A549 (cell line): ENCODE measurements at regions not wholly inside any gene's neighbourhood (a gene's known extent, or its start where the extent isn't known, plus 50 kb on each side); places are given as distances from the start of the nearest gene placed in this dataset.

ENCODE experiments used
- ATAC-seq, 2 experiments: fragments of 200-7000 bp in 1 of 2; fragments of >200 bp in 1 of 2; cut with Nextera tagmentation in 1 of 2; cut with Tn5 transposase in 1 of 2; 3 replicates each; pipeline versions ENCODE4 v1.8.0 to v1.9.1; 2018 to 2020; ENCODE audit warnings: mild to moderate bottlenecking in 1 of 2, moderate library complexity in 1 of 2
- CTCF ChIA-PET: fragments of 300-600 bp; sonication (Branson Sonifier 250); formaldehyde crosslinking; extraction: SDS; loops from one replicate; lab custom pipeline; 2021; ENCODE audit warnings: antibody characterized with exemption, inconsistent platforms; lab: Yijun Ruan, JAX
- POLR2A ChIA-PET: fragments of 350-600 bp; formaldehyde crosslinking; extraction: SDS; loops from one replicate; lab custom pipeline; 2021; ENCODE audit warnings: antibody characterized with exemption, inconsistent platforms; lab: Yijun Ruan, JAX
- DNase-seq, 2 experiments: peaks; one replicate each; pipeline versions ENCODE4 v3.0.0 to v3.0.0-alpha.2; 2011 to 2016; ENCODE audit warnings: low read depth in 1 of 2, low spot score in 1 of 2
- FAIRE-seq: peaks from 2 replicates; lab custom pipeline; 2011; peaks lifted over from hg19 to GRCh38; lab: Jason Lieb, UNC
- H3K27ac ChIP-seq, 2 experiments: fragments of >200 bp; sonication (Bioruptor Twin); formaldehyde crosslinking; 3 replicates each; pipeline ENCODE4 v1.5.1; 2016 to 2017
- H3K4me1 ChIP-seq: fragments of >200 bp; sonication (Bioruptor Twin); formaldehyde crosslinking; 3 replicates; pipeline ENCODE4 v1.6.1; 2016
- H3K4me2 ChIP-seq: fragments of >200 bp; sonication (Bioruptor Twin); formaldehyde crosslinking; 3 replicates; pipeline ENCODE4 v1.6.1; 2016
- H3K4me3 ChIP-seq: fragments of >200 bp; sonication (Bioruptor Twin); formaldehyde crosslinking; 3 replicates; pipeline ENCODE4 v1.5.1; 2016
- H3K9me3 ChIP-seq: fragments of >200 bp; sonication (Bioruptor Twin); formaldehyde crosslinking; 3 replicates; pipeline ENCODE4 v1.6.1; 2016
- BHLHE40 ChIP-seq: IDR thresholded peaks from 2 replicates; pipeline ENCODE4 v1.6.1; 2012; ENCODE audit warnings: low read depth, low read length, inconsistent platforms
- CEBPB ChIP-seq, 2 experiments: fragments of >200 bp in 1 of 2; sonication (Bioruptor Twin) in 1 of 2; formaldehyde crosslinking in 1 of 2; IDR thresholded peaks; 2 replicates each; pipeline ENCODE4 v1.6.1; 2012 to 2016
- CHD2 ChIP-seq: fragments of 150-350 bp; IDR thresholded peaks from 2 replicates; pipeline ENCODE4 v1.6.1; 2014; ENCODE audit warnings: low read length; ENCODE audit not compliant: partially characterized antibody
- CHD4 ChIP-seq: fragments of 200-600 bp; sonication (generic); IDR thresholded peaks from 2 replicates; pipeline ENCODE4 v1.6.1; 2016; ENCODE audit warnings: antibody characterized with exemption, mild to moderate bottlenecking, borderline replicate concordance
- E2F6 ChIP-seq: IDR thresholded peaks from 2 replicates; pipeline ENCODE4 v1.6.1; 2012; ENCODE audit warnings: low read depth, borderline replicate concordance
- EP300 ChIP-seq, 2 experiments: fragments of >200 bp; sonication (Bioruptor Twin); formaldehyde crosslinking; IDR thresholded peaks; 2 replicates in 1 of 2; 3 replicates in 1 of 2; pipeline ENCODE4 v1.6.1; 2016 to 2017
- FOSL2 ChIP-seq, 2 experiments: fragments of 450-650 bp in 1 of 2; fragments of >200 bp in 1 of 2; sonication (Bioruptor Twin) in 1 of 2; formaldehyde crosslinking; IDR thresholded peaks; 2 replicates each; pipeline versions ENCODE4 v1.5.0 to v1.6.1; 2016 to 2020; ENCODE audit warnings: mild to moderate bottlenecking in 1 of 2, moderate library complexity in 1 of 2
- GATA3 ChIP-seq: IDR thresholded peaks from 2 replicates; pipeline ENCODE4 v1.6.1; 2012; ENCODE audit warnings: borderline replicate concordance
- HEYL ChIP-seq: fragments of 250-450 bp; sonication (Bioruptor Pico); IDR thresholded peaks from 2 replicates; pipeline ENCODE4 v1.8.0; 2021; ENCODE audit warnings: mild to moderate bottlenecking, moderate library complexity
- HOXA7 ChIP-seq: fragments of 250-450 bp; sonication (Bioruptor Pico); IDR thresholded peaks from 2 replicates; pipeline ENCODE4 v1.5.0; 2020; ENCODE audit warnings: mild to moderate bottlenecking, moderate library complexity
- HOXB13 ChIP-seq: fragments of 250-450 bp; sonication (Bioruptor Pico); IDR thresholded peaks from 2 replicates; pipeline ENCODE4 v1.5.0; 2020; ENCODE audit warnings: low read depth, mild to moderate bottlenecking, moderate library complexity
- JUN ChIP-seq, 2 experiments: fragments of >200 bp; sonication (Bioruptor Twin); formaldehyde crosslinking; IDR thresholded peaks; 2 replicates in 1 of 2; 3 replicates in 1 of 2; pipeline ENCODE4 v1.6.1; 2016 to 2017
- JUNB ChIP-seq: fragments of >200 bp; sonication (Bioruptor Twin); formaldehyde crosslinking; IDR thresholded peaks from 2 replicates; pipeline ENCODE4 v1.6.1; 2016
- KDM1A ChIP-seq: fragments of 200-600 bp; sonication (generic); IDR thresholded peaks from 2 replicates; pipeline ENCODE4 v1.6.1; 2016; ENCODE audit warnings: low read depth, mild to moderate bottlenecking
- MAFK ChIP-seq: fragments of 450-650 bp; IDR thresholded peaks from 2 replicates; pipeline ENCODE4 v1.6.1; 2014; ENCODE audit not compliant: partially characterized antibody
- NFE2L2 ChIP-seq: fragments of 150-350 bp; conservative IDR thresholded peaks from 2 replicates; pipeline ENCODE4 v1.6.1; 2014; ENCODE audit warnings: low read length
- NPAS2 ChIP-seq: fragments of 250-450 bp; sonication (Bioruptor Pico); IDR thresholded peaks from 2 replicates; pipeline ENCODE4 v1.8.0; 2022; ENCODE audit warnings: mild to moderate bottlenecking, moderate library complexity, borderline replicate concordance
- PHF8 ChIP-seq: fragments of 200-600 bp; sonication (generic); IDR thresholded peaks from 2 replicates; pipeline ENCODE4 v1.6.1; 2016; ENCODE audit warnings: low read depth, mild to moderate bottlenecking, antibody characterized with exemption, moderate library complexity, borderline replicate concordance
- RAD21 ChIP-seq, 2 experiments: fragments of >200 bp in 1 of 2; sonication (Bioruptor Twin) in 1 of 2; formaldehyde crosslinking in 1 of 2; IDR thresholded peaks in 1 of 2; conservative IDR thresholded peaks in 1 of 2; 2 replicates in 1 of 2; 3 replicates in 1 of 2; pipeline ENCODE4 v1.6.1; 2012 to 2018; ENCODE audit warnings: inconsistent platforms in 1 of 2
- RFX5 ChIP-seq: fragments of 450-650 bp; IDR thresholded peaks from 2 replicates; pipeline ENCODE4 v1.7.1; 2014; ENCODE audit warnings: antibody characterized with exemption, mild to moderate bottlenecking, moderate library complexity
- RNF2 ChIP-seq: fragments of 200-600 bp; sonication (generic); IDR thresholded peaks from 2 replicates; pipeline ENCODE4 v1.6.1; 2016; ENCODE audit warnings: low read depth, mild to moderate bottlenecking, antibody characterized with exemption, moderate library complexity, borderline replicate concordance
- SMC3 ChIP-seq: fragments of >200 bp; sonication (Bioruptor Twin); formaldehyde crosslinking; IDR thresholded peaks from 3 replicates; pipeline ENCODE4 v1.6.1; 2018; ENCODE audit warnings: inconsistent platforms
- TFCP2L1 ChIP-seq: fragments of 250-450 bp; sonication (Bioruptor Pico); IDR thresholded peaks from 2 replicates; pipeline ENCODE4 v1.5.0; 2021; ENCODE audit warnings: mild to moderate bottlenecking
- TP53 ChIP-seq: fragments of 250-450 bp; sonication (Bioruptor Pico); IDR thresholded peaks from 2 replicates; pipeline ENCODE4 v1.5.0; 2021; ENCODE audit warnings: mild to moderate bottlenecking, moderate library complexity
- ZFP36 ChIP-seq: fragments of 450-650 bp; IDR thresholded peaks from 2 replicates; pipeline ENCODE4 v1.6.1; 2014; ENCODE audit warnings: borderline replicate concordance; ENCODE audit not compliant: partially characterized antibody
- ZNF302 ChIP-seq: fragments of 250-450 bp; sonication (Bioruptor Pico); IDR thresholded peaks from 2 replicates; pipeline ENCODE4 v1.9.0; 2021; ENCODE audit warnings: inconsistent platforms, mild to moderate bottlenecking, moderate library complexity
- ZSCAN20 ChIP-seq: fragments of 250-450 bp; sonication (Bioruptor Pico); IDR thresholded peaks from 2 replicates; pipeline ENCODE4 v1.8.0; 2022; ENCODE audit warnings: mild to moderate bottlenecking, moderate library complexity
- WGBS: methylation state at CpG from one replicate; pipeline ENCODE4 v1.1.6; 2017; ENCODE audit errors: missing lambda C conversion rate; 5-methylcytosine and 5-hydroxymethylcytosine counted together
- TF ChIP-seq, protein P1 (sequence below): fragments of >200 bp; sonication (Bioruptor Twin); formaldehyde crosslinking; IDR thresholded peaks from 3 replicates; pipeline ENCODE4 v1.5.1; 2016
- TF ChIP-seq, protein P2 (sequence below): fragments of 150-350 bp; IDR thresholded peaks from 2 replicates; pipeline ENCODE4 v1.6.1; 2014; ENCODE audit warnings: low read depth, mild to moderate bottlenecking, low read length
- TF ChIP-seq, protein P3 (sequence below): fragments of 250-450 bp; sonication (Bioruptor Pico); IDR thresholded peaks from 2 replicates; pipeline ENCODE4 v1.5.0; 2020; ENCODE audit warnings: low read depth, mild to moderate bottlenecking, moderate library complexity

GRCh38 chr6:141403827-141404226 is 728.9 kb upstream of the GJE1 start (continued):
- TF ChIP-seq FOSL2 (IDR thresholded peaks at IDR 0.05) (no peak), FOSL2 (CRISPR knock-in tag; IDR thresholded peaks at IDR 0.05) (no peak), E2F6 (no peak), HOXA7 (CRISPR knock-in tag) (no peak), CHD2 (no peak), NFE2L2 (no peak)

DNA sequence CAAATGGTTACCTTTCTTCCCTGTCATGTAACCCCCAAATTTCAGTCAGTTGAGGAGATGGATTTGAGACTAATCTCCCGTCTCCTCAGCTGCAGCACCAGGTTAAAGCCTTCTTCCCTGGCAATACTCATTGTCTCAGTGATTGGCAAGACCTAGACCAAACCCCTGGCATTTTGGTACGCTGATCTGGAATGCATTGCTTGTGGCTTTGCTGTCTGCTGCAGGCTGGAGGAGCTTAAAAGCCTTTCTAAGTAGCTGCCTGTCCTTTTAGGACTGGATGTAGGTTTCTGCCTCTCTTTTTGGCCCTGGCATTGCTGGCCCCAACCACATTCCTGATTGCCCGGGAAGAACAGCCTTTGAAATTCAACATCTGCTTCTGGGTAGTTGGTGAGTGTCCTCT is 729.6 kb upstream of the GJE1 start:
- Histone ChIP-seq H3K4me3 (no peak overlapping the region), H3K9me3 (no peaks in the 10 kb centered on the region), H3K4me2 (no peak overlapping the region), H3K27ac (no peak overlapping the region), H3K4me1 (no peaks in the 10 kb centered on the region)
- ChIA-PET POLR2A (no interaction called here), CTCF (no interaction called here)
- DNase-seq (no peak), ATAC-seq (no peak), FAIRE-seq (no peak)
- 66% methylated on average over 2 of the region's 3 CpGs for WGBS
- TF ChIP-seq BHLHE40, result no peak
- TF ChIP-seq JUNB, result no peak
- no peak for TF ChIP-seq CHD4

- no peak for TF ChIP-seq ZSCAN20
- no peak for TF ChIP-seq MAFK
- TF ChIP-seq HEYL (CRISPR knock-in tag), result no peak
- TF ChIP-seq JUNB, result no peak
- TF ChIP-seq, protein P1, sequence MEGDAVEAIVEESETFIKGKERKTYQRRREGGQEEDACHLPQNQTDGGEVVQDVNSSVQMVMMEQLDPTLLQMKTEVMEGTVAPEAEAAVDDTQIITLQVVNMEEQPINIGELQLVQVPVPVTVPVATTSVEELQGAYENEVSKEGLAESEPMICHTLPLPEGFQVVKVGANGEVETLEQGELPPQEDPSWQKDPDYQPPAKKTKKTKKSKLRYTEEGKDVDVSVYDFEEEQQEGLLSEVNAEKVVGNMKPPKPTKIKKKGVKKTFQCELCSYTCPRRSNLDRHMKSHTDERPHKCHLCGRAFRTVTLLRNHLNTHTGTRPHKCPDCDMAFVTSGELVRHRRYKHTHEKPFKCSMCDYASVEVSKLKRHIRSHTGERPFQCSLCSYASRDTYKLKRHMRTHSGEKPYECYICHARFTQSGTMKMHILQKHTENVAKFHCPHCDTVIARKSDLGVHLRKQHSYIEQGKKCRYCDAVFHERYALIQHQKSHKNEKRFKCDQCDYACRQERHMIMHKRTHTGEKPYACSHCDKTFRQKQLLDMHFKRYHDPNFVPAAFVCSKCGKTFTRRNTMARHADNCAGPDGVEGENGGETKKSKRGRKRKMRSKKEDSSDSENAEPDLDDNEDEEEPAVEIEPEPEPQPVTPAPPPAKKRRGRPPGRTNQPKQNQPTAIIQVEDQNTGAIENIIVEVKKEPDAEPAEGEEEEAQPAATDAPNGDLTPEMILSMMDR, result no peak
- no peak for TF ChIP-seq ZFP36
- TF ChIP-seq NPAS2 (CRISPR knock-in tag), result no peak
- whole genome bisulfite sequencing, result 56% methylated on average over 2 of the region's 2 CpGs
- no peak overlapping the region for H3K4me3 ChIP-seq
- CTCF ChIA-PET, result interaction anchor here (1.7 kb wide), 1 partner anchor 14 kb away, joined by 3 read pairs; no protein-coding TSS in a partner anchor
- FAIRE-seq, result no peak
- ATAC-seq, result no peak
- no peaks in the 10 kb centered on the region for H3K4me1 ChIP-seq
- H3K27ac ChIP-seq, result no peak overlapping the region
- H3K9me3 ChIP-seq, result no peaks in the 10 kb centered on the region
- DNase-seq, result no peak
- POLR2A ChIA-PET, result no interaction called here
- no peak overlapping the region for H3K4me2 ChIP-seq
These were observed 730.2 kb upstream of the GJE1 start for GRCh38 chr6:141402489-141402888.

- 96% methylated on average over 3 of the region's 3 CpGs for WGBS
- TF ChIP-seq, protein P2, sequence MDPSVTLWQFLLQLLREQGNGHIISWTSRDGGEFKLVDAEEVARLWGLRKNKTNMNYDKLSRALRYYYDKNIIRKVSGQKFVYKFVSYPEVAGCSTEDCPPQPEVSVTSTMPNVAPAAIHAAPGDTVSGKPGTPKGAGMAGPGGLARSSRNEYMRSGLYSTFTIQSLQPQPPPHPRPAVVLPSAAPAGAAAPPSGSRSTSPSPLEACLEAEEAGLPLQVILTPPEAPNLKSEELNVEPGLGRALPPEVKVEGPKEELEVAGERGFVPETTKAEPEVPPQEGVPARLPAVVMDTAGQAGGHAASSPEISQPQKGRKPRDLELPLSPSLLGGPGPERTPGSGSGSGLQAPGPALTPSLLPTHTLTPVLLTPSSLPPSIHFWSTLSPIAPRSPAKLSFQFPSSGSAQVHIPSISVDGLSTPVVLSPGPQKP, result no peak
- TF ChIP-seq, protein P3, sequence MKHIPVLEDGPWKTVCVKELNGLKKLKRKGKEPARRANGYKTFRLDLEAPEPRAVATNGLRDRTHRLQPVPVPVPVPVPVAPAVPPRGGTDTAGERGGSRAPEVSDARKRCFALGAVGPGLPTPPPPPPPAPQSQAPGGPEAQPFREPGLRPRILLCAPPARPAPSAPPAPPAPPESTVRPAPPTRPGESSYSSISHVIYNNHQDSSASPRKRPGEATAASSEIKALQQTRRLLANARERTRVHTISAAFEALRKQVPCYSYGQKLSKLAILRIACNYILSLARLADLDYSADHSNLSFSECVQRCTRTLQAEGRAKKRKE (CRISPR knock-in tag), result no peak
- no peak for TF ChIP-seq GATA3
- no peak for TF ChIP-seq TFCP2L1 (CRISPR knock-in tag)
- TF ChIP-seq HOXB13, result no peak
- TF ChIP-seq PHF8, result no peak
- no peak for TF ChIP-seq CEBPB (IDR thresholded peaks at IDR 0.05)
- TF ChIP-seq KDM1A, result no peak
- no peak for TF ChIP-seq ZNF302 (CRISPR knock-in tag)
- no peak for TF ChIP-seq TP53 (CRISPR knock-in tag)
- TF ChIP-seq EP300 (IDR thresholded peaks at IDR 0.05), result no peak
- no peak for TF ChIP-seq RFX5
- TF ChIP-seq SMC3, result no peak
- TF ChIP-seq RNF2, result no peak
- no peak for TF ChIP-seq JUN (IDR thresholded peaks at IDR 0.05)
- TF ChIP-seq RAD21 (conservative IDR thresholded peaks at IDR 0.05 in 1 of 2, IDR thresholded peaks at IDR 0.05 in 1 of 2), result no peak
- Histone ChIP-seq H3K27ac (no peak overlapping the region), H3K4me2 (no peak overlapping the region), H3K4me3 (no peak overlapping the region), H3K9me3 (no peaks in the 10 kb centered on the region), H3K4me1 (no peaks in the 10 kb centered on the region)
- no peak for DNase-seq
- CTCF ChIA-PET, result interaction anchor here (1.7 kb wide), 1 partner anchor 14 kb away, joined by 3 read pairs; no protein-coding TSS in a partner anchor
- FAIRE-seq, result no peak
- POLR2A ChIA-PET, result no interaction called here
- ATAC-seq, result no peak
These were observed 730.9 kb upstream of the GJE1 start for GRCh38 chr6:141401851-141402250.
